Keratinocyte (primary cell): ENCODE measurements at regions not wholly inside any gene's neighbourhood (a gene's known extent, or its start where the extent isn't known, plus 50 kb on each side); places are given as distances from the start of the nearest gene placed in this dataset.

Experiments
- CTCF ChIP-seq, 3 experiments: IDR thresholded peaks in 1 of 3; conservative IDR thresholded peaks in 1 of 3; optimal IDR thresholded peaks in 1 of 3; 2 replicates in 2 of 3; 3 replicates in 1 of 3; pipeline versions ENCODE3 to v1.5.1; 2011; ENCODE audit warnings: low read length in 3 of 3, mild to moderate bottlenecking in 3 of 3, moderate library complexity in 2 of 3, control low read depth in 1 of 3, inconsistent platforms in 1 of 3; ENCODE audit not compliant: insufficient read depth in 2 of 3; ENCODE audit errors: extremely low read depth in 1 of 3
- EZH2 ChIP-seq: IDR thresholded peaks from one replicate; pipeline ENCODE4 v1.6.1; 2012; ENCODE audit warnings: inconsistent platforms, mild to moderate bottlenecking, low read length, moderate library complexity

GRCh38 chr17:55996826-55997225, 156.4 kb upstream of the ANKFN1 start:
- TF ChIP-seq CTCF (optimal IDR thresholded peaks at IDR 0.05 in 1 of 3, IDR thresholded peaks at IDR 0.05 in 1 of 3, conservative IDR thresholded peaks at IDR 0.05 in 1 of 3; ENCODE audit: extremely low read depth in 1 of 3, insufficient read depth in 2 of 3, low read length in 3 of 3): no peak
- no peak for TF ChIP-seq EZH2
